ENCODE measurements at regions not wholly inside any gene's neighbourhood (a gene's known extent, or its start where the extent isn't known, plus 50 kb on each side); places are given as distances from the start of the nearest gene placed in this dataset.
"Not testable (repeated sequence)": the region's sequence is repeated elsewhere in the genome, so short reads cannot be mapped to it uniquely, and the experiment has no call there.

DNA sequence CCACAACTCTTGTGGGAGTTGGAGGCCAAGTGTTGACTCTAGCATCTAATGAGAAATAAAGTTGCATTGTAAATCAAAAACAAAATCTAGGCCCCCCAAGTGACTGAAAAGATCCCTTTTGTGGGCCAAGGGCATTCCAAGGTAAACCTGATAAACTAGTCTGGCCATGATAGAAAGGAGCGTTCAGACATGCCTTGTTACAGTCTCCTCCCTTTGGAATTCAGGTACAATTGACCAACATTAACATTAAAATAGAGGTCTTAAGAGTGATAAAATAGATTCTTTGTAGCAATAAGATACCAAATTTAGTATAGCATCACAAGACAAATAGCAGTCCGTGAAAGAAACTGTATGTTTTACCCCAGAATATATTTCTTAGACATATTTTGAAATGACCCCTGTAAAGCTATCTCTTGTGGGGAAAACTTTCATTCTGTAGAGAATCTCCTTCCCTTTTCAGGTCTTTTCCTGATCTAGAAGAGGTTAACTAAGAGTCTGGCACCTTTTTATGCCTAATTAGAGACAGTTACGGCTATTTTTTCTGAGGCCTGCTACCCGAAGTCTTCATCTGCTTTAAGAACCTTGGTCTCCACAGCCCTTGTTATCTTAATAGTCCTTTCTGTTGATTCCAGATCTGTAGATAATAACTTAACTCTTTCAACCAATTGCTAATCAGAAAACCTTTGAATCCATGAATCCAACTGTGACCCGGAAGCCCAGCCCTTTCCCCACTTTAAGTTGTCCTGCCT is 495.4 kb upstream of the MMS22L start:
- Mint-ChIP-seq H3K27me3 (no peaks in the 10 kb centered on the region), H3K9me3 (peaks cover 5% of the 10 kb centered on the region), H3K4me3 (no peak overlapping the region), H3K4me1 (ENCODE audit: unreplicated experiment) (no peaks in the 10 kb centered on the region), H3K27ac (no peak overlapping the region), H3K36me3 (no peaks in the 10 kb centered on the region)
- DNase-seq (ENCODE audit: extremely low spot score, unreplicated experiment): no peak
- TF ChIP-seq, protein P1, sequence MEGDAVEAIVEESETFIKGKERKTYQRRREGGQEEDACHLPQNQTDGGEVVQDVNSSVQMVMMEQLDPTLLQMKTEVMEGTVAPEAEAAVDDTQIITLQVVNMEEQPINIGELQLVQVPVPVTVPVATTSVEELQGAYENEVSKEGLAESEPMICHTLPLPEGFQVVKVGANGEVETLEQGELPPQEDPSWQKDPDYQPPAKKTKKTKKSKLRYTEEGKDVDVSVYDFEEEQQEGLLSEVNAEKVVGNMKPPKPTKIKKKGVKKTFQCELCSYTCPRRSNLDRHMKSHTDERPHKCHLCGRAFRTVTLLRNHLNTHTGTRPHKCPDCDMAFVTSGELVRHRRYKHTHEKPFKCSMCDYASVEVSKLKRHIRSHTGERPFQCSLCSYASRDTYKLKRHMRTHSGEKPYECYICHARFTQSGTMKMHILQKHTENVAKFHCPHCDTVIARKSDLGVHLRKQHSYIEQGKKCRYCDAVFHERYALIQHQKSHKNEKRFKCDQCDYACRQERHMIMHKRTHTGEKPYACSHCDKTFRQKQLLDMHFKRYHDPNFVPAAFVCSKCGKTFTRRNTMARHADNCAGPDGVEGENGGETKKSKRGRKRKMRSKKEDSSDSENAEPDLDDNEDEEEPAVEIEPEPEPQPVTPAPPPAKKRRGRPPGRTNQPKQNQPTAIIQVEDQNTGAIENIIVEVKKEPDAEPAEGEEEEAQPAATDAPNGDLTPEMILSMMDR (conservative IDR thresholded peaks at IDR 0.05): no peak

DNA sequence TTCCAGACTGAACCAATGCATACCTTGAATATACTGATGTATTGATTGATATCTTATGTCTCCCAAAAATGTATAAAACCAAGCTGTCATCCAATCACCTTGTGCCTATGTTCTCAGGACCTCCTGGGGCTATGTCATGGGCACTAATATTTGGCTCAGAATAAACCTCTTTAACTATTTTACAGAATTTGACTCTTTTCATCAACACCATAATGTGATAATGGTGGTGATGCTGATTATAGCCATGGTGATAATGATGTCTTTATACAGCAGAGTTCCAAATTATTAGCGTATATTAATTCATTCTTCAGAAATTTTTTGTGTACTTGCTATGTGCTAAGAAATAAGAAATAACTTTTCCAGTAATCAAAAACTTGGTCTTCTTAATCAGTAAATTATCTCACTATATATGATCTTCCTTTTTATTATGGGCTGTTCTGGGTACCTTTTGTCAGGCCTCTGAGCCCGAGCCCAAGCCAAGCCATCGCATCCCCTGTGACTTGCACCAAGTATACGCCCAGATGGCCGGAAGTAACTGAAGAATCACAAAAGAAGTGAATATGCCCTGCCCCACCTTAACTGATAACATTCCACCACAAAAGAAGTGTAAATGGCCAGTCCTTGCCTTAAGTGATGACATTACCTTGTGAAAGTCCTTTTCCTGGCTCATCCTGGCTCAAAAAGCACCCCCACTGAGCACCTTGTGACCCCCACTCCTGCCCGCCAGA is 496.2 kb upstream of the MMS22L start:
- not testable (repeated sequence) for H3K27ac Mint-ChIP-seq; DNase-seq (ENCODE audit: extremely low spot score, unreplicated experiment); H3K4me1 Mint-ChIP-seq (ENCODE audit: unreplicated experiment); H3K27me3 Mint-ChIP-seq; H3K4me3 Mint-ChIP-seq; H3K36me3 Mint-ChIP-seq; H3K9me3 Mint-ChIP-seq

DNA sequence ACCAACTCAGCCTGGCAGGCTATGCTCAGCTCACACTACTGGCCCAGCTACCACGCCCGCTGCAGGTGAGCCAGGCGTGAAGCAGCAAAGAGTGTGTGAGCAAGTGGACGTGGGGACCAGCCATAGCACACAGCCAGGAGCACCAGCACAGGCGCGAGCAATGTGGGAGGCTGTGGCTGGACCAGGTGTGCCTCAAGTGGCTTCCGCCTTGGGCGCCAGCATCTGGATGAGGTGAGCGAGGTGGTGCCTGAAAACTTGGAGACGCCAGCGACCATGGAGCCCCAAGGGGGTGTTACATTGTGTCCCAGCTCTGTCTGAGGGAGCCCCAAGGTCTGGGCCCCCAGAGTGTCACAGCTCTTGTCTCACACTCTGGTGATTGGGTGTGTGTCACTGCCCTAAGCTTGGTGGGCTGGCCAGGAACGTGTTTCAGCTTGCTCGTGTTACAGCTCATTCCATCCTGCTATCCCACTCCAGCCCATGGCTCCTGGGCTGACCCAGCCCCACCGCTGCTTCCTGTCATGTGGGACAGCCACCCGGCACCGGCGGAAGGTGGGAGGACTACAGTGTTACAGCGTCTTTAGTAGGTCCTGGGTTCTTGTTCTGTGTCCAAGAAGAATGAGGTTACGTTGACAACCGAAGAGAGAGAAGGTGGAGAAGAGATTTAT is 508.0 kb upstream of the MMS22L start:
- no peak overlapping the region for H3K4me3 Mint-ChIP-seq
- TF ChIP-seq, protein P1 (conservative IDR thresholded peaks at IDR 0.05): no peak
- H3K36me3 Mint-ChIP-seq: no peaks in the 10 kb centered on the region
- no peak for DNase-seq (ENCODE audit: extremely low spot score, unreplicated experiment)
- H3K27me3 Mint-ChIP-seq: no peaks in the 10 kb centered on the region
- H3K9me3 Mint-ChIP-seq: no peaks in the 10 kb centered on the region
- H3K4me1 Mint-ChIP-seq (ENCODE audit: unreplicated experiment): no peaks in the 10 kb centered on the region
- no peak overlapping the region for H3K27ac Mint-ChIP-seq

DNA sequence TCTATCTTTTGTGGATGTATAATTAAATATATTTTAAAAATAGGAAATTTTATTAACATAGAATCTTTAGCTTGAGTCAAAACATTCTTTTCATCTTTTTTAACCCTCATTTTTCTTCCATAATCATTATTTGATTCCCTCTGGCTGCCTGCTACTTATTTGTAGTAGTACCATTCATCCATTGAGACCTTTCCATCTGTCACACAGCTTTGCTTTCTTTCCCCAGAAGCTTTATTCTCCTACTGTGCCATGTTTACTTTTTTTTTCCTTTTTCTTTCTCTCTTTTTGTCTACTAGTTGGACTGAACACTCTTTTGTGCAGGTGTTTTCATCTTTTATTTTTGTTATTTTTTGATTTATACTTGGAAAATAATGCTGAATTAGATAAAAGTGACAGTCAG is 522.6 kb upstream of the MMS22L start:
- TF ChIP-seq, protein P1 (conservative IDR thresholded peaks at IDR 0.05): no peak
- Mint-ChIP-seq H3K27me3 (no peaks in the 10 kb centered on the region), H3K36me3 (no peaks in the 10 kb centered on the region), H3K4me1 (ENCODE audit: unreplicated experiment) (no peaks in the 10 kb centered on the region), H3K9me3 (no peaks in the 10 kb centered on the region), H3K27ac (no peak overlapping the region), H3K4me3 (no peak overlapping the region)
- no peak for DNase-seq (ENCODE audit: extremely low spot score, unreplicated experiment)

DNA sequence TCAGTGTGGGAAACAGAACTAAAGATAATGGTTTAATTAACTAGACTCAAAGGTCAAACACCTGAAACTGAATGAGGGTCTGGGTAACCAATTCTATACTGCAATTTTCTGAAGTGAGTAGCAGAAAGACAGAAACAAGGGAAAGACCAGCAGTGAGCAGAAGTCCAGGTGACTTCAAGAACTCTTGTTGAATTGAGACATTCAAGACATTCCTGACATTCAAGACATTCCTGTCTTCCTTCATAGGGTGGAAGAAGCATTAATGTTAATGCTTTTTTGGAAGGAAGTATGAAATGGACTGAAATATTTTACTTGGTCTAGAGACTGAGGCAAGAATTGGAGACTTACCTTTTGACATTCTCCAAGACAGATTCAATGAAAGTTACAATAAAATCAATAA is 529.9 kb upstream of the MMS22L start:
- no peak overlapping the region for H3K27ac Mint-ChIP-seq
- H3K9me3 Mint-ChIP-seq: no peaks in the 10 kb centered on the region
- no peak overlapping the region for H3K4me3 Mint-ChIP-seq
- DNase-seq (ENCODE audit: extremely low spot score, unreplicated experiment): no peak
- peaks cover 4% of the 10 kb centered on the region for H3K27me3 Mint-ChIP-seq
- H3K36me3 Mint-ChIP-seq: no peaks in the 10 kb centered on the region
- TF ChIP-seq, protein P1 (conservative IDR thresholded peaks at IDR 0.05): no peak
- H3K4me1 Mint-ChIP-seq (ENCODE audit: unreplicated experiment): no peaks in the 10 kb centered on the region

Data from type B pancreatic cell (in vitro differentiated cells).